A549 (cell line): ENCODE measurements at regions not wholly inside any gene's neighbourhood (a gene's known extent, or its start where the extent isn't known, plus 50 kb on each side); places are given as distances from the start of the nearest gene placed in this dataset.

Experiments used
- ATAC-seq, 2 experiments: fragments of 200-7000 bp in 1 of 2; fragments of >200 bp in 1 of 2; cut with Nextera tagmentation in 1 of 2; cut with Tn5 transposase in 1 of 2; 3 replicates each; pipeline versions ENCODE4 v1.8.0 to v1.9.1; 2018 to 2020; ENCODE audit warnings: mild to moderate bottlenecking in 1 of 2, moderate library complexity in 1 of 2
- CTCF ChIA-PET: fragments of 300-600 bp; sonication (Branson Sonifier 250); formaldehyde crosslinking; extraction: SDS; loops from one replicate; lab custom pipeline; 2021; ENCODE audit warnings: antibody characterized with exemption, inconsistent platforms; lab: Yijun Ruan, JAX
- POLR2A ChIA-PET: fragments of 350-600 bp; formaldehyde crosslinking; extraction: SDS; loops from one replicate; lab custom pipeline; 2021; ENCODE audit warnings: antibody characterized with exemption, inconsistent platforms; lab: Yijun Ruan, JAX
- DNase-seq, 2 experiments: peaks; one replicate each; pipeline versions ENCODE4 v3.0.0 to v3.0.0-alpha.2; 2011 to 2016; ENCODE audit warnings: low read depth in 1 of 2, low spot score in 1 of 2
- FAIRE-seq: peaks from 2 replicates; lab custom pipeline; 2011; peaks lifted over from hg19 to GRCh38; lab: Jason Lieb, UNC
- H3K27ac ChIP-seq, 2 experiments: fragments of >200 bp; sonication (Bioruptor Twin); formaldehyde crosslinking; 3 replicates each; pipeline ENCODE4 v1.5.1; 2016 to 2017
- H3K4me1 ChIP-seq: fragments of >200 bp; sonication (Bioruptor Twin); formaldehyde crosslinking; 3 replicates; pipeline ENCODE4 v1.6.1; 2016
- H3K4me2 ChIP-seq: fragments of >200 bp; sonication (Bioruptor Twin); formaldehyde crosslinking; 3 replicates; pipeline ENCODE4 v1.6.1; 2016
- H3K4me3 ChIP-seq: fragments of >200 bp; sonication (Bioruptor Twin); formaldehyde crosslinking; 3 replicates; pipeline ENCODE4 v1.5.1; 2016
- H3K9me3 ChIP-seq: fragments of >200 bp; sonication (Bioruptor Twin); formaldehyde crosslinking; 3 replicates; pipeline ENCODE4 v1.6.1; 2016
- CHD2 ChIP-seq: fragments of 150-350 bp; IDR thresholded peaks from 2 replicates; pipeline ENCODE4 v1.6.1; 2014; ENCODE audit warnings: low read length; ENCODE audit not compliant: partially characterized antibody
- EHF ChIP-seq: fragments of 250-450 bp; sonication (Bioruptor Pico); IDR thresholded peaks from 2 replicates; pipeline ENCODE4 v1.5.0; 2020; ENCODE audit warnings: mild to moderate bottlenecking
- ESRRA ChIP-seq: fragments of 150-350 bp; IDR thresholded peaks from 2 replicates; pipeline ENCODE4 v1.6.1; 2014; ENCODE audit warnings: mild to moderate bottlenecking, low read length, borderline replicate concordance
- FOSB ChIP-seq: fragments of 250-450 bp; sonication (Bioruptor Pico); IDR thresholded peaks from 2 replicates; pipeline ENCODE4 v1.5.0; 2020; ENCODE audit warnings: mild to moderate bottlenecking, moderate library complexity
- HEYL ChIP-seq: fragments of 250-450 bp; sonication (Bioruptor Pico); IDR thresholded peaks from 2 replicates; pipeline ENCODE4 v1.8.0; 2021; ENCODE audit warnings: mild to moderate bottlenecking, moderate library complexity
- HOXB5 ChIP-seq: fragments of 250-450 bp; sonication (Bioruptor Pico); IDR thresholded peaks from 2 replicates; pipeline ENCODE4 v1.5.0; 2020; ENCODE audit warnings: mild to moderate bottlenecking, moderate library complexity
- NPAS2 ChIP-seq: fragments of 250-450 bp; sonication (Bioruptor Pico); IDR thresholded peaks from 2 replicates; pipeline ENCODE4 v1.8.0; 2022; ENCODE audit warnings: mild to moderate bottlenecking, moderate library complexity, borderline replicate concordance
- POLR2A ChIP-seq: IDR thresholded peaks from 2 replicates; pipeline ENCODE4 v1.6.1; 2012; ENCODE audit warnings: mild to moderate bottlenecking, low read length
- POLR2AphosphoS2 ChIP-seq: conservative IDR thresholded peaks from 2 replicates; pipeline ENCODE4 v1.6.1; 2012; ENCODE audit warnings: low read length, improper control_type of control experiment, inconsistent platforms
- RNF2 ChIP-seq: fragments of 200-600 bp; sonication (generic); IDR thresholded peaks from 2 replicates; pipeline ENCODE4 v1.6.1; 2016; ENCODE audit warnings: low read depth, mild to moderate bottlenecking, antibody characterized with exemption, moderate library complexity, borderline replicate concordance
- SMC3 ChIP-seq: fragments of >200 bp; sonication (Bioruptor Twin); formaldehyde crosslinking; IDR thresholded peaks from 3 replicates; pipeline ENCODE4 v1.6.1; 2018; ENCODE audit warnings: inconsistent platforms
- SREBF2 ChIP-seq: fragments of 450-650 bp; IDR thresholded peaks from 2 replicates; pipeline ENCODE4 v1.6.1; 2014; ENCODE audit warnings: mild to moderate bottlenecking, moderate library complexity
- TFCP2L1 ChIP-seq: fragments of 250-450 bp; sonication (Bioruptor Pico); IDR thresholded peaks from 2 replicates; pipeline ENCODE4 v1.5.0; 2021; ENCODE audit warnings: mild to moderate bottlenecking
- WGBS: methylation state at CpG from one replicate; pipeline ENCODE4 v1.1.6; 2017; ENCODE audit errors: missing lambda C conversion rate; 5-methylcytosine and 5-hydroxymethylcytosine counted together
- TF ChIP-seq, protein P1 (sequence below): IDR thresholded peaks from 2 replicates; pipeline ENCODE4 v1.6.1; 2012; ENCODE audit warnings: low read depth, borderline replicate concordance
- TF ChIP-seq, protein P2 (sequence below): fragments of >200 bp; sonication (Bioruptor Twin); formaldehyde crosslinking; IDR thresholded peaks from 2 replicates; pipeline ENCODE4 v1.6.1; 2016
- TF ChIP-seq, protein P3 (sequence below): fragments of >200 bp; sonication (Bioruptor Twin); formaldehyde crosslinking; IDR thresholded peaks from 3 replicates; pipeline ENCODE4 v1.6.1; 2016
- TF ChIP-seq, protein P4 (sequence below): fragments of 250-450 bp; sonication (Bioruptor Pico); IDR thresholded peaks from 2 replicates; pipeline ENCODE4 v1.5.0; 2021; ENCODE audit warnings: mild to moderate bottlenecking, moderate library complexity, borderline replicate concordance
- TF ChIP-seq, protein P5 (sequence below): IDR thresholded peaks from 2 replicates; pipeline ENCODE4 v1.6.1; 2012
- TF ChIP-seq, protein P6 (sequence below): fragments of >200 bp; sonication (Bioruptor Twin); formaldehyde crosslinking; IDR thresholded peaks from 3 replicates; pipeline ENCODE4 v1.5.1; 2016
- TF ChIP-seq, protein P7 (sequence below): fragments of 150-350 bp; IDR thresholded peaks from 2 replicates; pipeline ENCODE4 v1.6.1; 2014; ENCODE audit warnings: low read depth, mild to moderate bottlenecking, low read length

DNA sequence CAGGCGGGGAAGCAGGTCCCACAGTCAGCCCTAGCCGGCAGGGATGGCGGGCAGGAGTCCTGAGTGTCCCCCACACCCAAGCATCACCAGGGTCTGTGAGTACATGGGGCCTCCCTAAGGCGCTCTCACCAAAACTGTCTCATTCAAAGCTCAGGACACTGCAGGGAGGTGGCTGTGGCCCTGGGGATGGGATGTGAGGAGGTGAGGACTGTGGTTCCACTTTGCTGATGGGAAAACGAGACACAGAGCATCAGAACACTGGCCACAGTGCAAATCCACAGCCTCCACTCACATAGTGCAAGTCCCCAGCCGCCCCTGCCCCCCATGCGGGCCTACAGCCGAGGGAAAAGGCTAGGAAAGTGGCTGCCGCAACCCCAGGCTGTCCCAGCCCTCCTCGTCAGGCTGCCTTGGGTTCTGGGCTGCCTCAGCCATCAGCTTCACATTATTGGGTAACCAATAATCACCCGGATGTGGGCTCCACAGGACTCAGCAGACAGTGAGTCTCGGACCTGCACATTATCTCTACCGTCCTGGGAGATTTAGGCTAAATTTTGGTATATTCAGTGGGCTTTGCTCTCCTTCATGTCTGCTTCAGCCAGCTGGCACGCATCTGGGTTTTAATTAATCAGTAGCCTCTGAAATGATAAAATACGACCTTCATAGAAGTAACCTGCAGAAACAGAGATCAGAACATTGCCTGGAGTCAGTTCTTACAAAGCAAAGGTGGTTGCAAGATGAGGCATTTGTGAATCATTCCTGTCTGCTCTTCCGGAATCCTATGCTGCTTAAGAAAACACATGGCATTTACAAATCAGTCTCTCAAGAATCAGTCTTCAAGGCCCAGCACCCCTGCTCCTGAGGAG, 77.0 kb downstream of the SOX1 start:
- H3K27ac ChIP-seq: no peak overlapping the region
- H3K4me3 ChIP-seq: no peak overlapping the region
- TF ChIP-seq RNF2 (no peak), CHD2 (no peak)
- TF ChIP-seq, all 56 proteins: peak for 0
- POLR2A ChIA-PET: no interaction called here
- Histone ChIP-seq H3K9me3 (no peaks in the 10 kb centered on the region), H3K4me1 (no peaks in the 10 kb centered on the region), H3K4me2 (no peak overlapping the region)
- 24% methylated on average over 8 of the region's 16 CpGs for WGBS
- DNase-seq: no peak
- no peak for FAIRE-seq
- CTCF ChIA-PET: no interaction called here
- no peak; a peak in 1 of 6 replicates for ATAC-seq

DNA sequence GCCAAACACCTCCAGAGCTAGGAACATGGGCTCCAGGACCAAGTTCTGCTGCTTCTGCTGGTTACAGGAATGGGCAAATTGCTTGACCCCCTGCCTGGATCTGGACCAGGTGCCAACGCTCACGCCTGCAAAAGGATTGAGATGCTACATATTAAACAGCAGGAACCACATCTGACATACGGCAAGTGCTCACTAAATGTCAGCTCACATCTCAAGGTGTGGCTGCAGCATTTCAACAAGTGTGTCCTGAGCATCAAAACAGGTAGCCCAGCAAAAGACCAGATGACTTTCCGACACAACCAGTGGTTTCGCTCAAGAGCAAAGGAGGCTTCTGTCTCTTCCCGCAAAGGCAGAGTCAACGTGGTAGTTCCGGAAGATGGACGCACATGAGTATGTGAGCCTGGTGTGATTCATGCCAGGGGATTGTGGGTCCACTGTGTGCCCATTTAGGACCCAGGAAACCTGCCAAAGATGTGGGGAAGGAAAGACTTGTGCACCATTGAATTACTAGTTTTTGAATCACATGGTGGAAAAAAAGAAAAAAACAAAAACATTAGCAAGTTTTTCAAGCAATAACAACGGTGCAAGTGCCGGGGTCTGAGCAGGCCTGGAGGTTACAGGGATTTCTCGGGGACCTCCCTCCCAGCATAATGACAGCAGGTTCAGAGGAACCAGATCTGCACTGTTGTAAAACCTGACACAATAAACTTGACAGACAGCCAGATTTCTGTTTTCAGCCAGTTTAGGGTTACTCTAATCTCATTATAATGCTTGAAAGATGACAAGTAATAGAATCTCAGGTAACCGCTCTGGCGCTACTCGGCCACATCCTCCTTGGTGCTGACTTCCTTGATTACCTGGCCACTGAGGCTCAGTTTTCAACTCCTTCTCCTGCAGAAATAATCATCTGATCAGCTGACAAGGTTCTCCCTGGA, 77.9 kb downstream of the SOX1 start:
- WGBS: 48% methylated on average over 12 of the region's 15 CpGs
- FAIRE-seq: no peak
- H3K4me2 ChIP-seq: no peak overlapping the region
- CTCF ChIA-PET: no interaction called here
- no peak for TF ChIP-seq EHF (CRISPR knock-in tag)
- no peak for TF ChIP-seq HOXB5 (CRISPR knock-in tag)
- TF ChIP-seq, protein P1, sequence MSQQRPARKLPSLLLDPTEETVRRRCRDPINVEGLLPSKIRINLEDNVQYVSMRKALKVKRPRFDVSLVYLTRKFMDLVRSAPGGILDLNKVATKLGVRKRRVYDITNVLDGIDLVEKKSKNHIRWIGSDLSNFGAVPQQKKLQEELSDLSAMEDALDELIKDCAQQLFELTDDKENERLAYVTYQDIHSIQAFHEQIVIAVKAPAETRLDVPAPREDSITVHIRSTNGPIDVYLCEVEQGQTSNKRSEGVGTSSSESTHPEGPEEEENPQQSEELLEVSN: no peak
- no peak for TF ChIP-seq TFCP2L1 (CRISPR knock-in tag)
- no peak for TF ChIP-seq NPAS2 (CRISPR knock-in tag)
- TF ChIP-seq POLR2A: no peak
- TF ChIP-seq, protein P2, sequence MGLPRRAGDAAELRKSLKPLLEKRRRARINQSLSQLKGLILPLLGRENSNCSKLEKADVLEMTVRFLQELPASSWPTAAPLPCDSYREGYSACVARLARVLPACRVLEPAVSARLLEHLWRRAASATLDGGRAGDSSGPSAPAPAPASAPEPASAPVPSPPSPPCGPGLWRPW: no peak
- TF ChIP-seq, protein P3, sequence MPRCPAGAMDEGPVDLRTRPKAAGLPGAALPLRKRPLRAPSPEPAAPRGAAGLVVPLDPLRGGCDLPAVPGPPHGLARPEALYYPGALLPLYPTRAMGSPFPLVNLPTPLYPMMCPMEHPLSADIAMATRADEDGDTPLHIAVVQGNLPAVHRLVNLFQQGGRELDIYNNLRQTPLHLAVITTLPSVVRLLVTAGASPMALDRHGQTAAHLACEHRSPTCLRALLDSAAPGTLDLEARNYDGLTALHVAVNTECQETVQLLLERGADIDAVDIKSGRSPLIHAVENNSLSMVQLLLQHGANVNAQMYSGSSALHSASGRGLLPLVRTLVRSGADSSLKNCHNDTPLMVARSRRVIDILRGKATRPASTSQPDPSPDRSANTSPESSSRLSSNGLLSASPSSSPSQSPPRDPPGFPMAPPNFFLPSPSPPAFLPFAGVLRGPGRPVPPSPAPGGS: no peak
- TF ChIP-seq, protein P4, sequence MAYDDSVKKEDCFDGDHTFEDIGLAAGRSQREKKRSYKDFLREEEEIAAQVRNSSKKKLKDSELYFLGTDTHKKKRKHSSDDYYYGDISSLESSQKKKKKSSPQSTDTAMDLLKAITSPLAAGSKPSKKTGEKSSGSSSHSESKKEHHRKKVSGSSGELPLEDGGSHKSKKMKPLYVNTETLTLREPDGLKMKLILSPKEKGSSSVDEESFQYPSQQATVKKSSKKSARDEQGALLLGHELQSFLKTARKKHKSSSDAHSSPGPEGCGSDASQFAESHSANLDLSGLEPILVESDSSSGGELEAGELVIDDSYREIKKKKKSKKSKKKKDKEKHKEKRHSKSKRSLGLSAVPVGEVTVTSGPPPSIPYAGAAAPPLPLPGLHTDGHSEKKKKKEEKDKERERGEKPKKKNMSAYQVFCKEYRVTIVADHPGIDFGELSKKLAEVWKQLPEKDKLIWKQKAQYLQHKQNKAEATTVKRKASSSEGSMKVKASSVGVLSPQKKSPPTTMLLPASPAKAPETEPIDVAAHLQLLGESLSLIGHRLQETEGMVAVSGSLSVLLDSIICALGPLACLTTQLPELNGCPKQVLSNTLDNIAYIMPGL: no peak
- TF ChIP-seq SMC3: no peak
- TF ChIP-seq, all 56 proteins: peak for 0
- ATAC-seq: no peak
- DNase-seq: no peak
- no peak overlapping the region for H3K4me3 ChIP-seq
- POLR2A ChIA-PET: no interaction called here
- no peaks in the 10 kb centered on the region for H3K4me1 ChIP-seq
- H3K9me3 ChIP-seq: no peaks in the 10 kb centered on the region
- H3K27ac ChIP-seq: no peak overlapping the region

DNA sequence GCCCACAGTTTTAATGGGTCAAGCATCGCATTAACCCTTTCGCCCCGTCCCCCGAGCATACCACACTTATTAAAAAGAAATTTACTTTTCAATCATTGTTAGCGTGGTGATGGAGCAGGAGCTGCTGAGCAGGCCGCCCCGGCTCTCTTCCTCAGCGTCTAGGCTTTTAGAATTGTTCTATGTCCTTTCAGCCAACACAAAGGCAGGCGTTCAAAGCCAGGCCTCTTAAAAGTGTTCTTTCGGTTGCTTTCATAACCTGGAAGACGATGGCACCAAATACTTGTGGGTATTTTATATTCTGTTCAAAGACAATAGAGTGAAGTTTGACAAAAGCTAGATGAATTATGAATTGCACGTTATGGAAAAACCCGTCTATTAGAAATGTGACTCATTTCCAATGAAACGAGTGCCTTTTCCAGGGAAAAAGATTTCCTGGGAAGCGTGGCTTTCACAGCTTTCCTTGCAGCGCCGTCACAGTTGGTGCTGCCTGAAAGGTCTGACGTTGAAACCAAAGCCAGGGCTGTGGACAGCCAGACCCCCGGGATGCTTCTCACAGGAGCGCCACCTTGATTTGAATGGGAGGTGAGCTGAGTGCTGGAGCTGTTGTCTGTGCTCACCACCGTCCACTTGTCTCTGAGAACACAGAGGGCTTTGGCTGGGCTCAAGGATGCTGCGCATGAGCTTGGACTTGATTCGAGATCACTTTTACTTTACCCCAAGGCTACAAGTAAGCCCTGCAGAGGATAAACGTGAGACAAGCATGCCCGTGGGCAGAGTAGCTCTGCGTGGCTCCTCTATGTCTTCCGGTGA, 78.8 kb downstream of the SOX1 start:
- ATAC-seq (no peak), FAIRE-seq (no peak), DNase-seq (no peak)
- no peak overlapping the region for H3K27ac ChIP-seq
- no peaks in the 10 kb centered on the region for H3K9me3 ChIP-seq
- no peak overlapping the region for H3K4me3 ChIP-seq
- WGBS: 49% methylated on average over 21 of the region's 27 CpGs
- H3K4me1 ChIP-seq: no peaks in the 10 kb centered on the region
- POLR2A ChIA-PET: no interaction called here
- CTCF ChIA-PET: no interaction called here
- no peak overlapping the region for H3K4me2 ChIP-seq
- TF ChIP-seq POLR2AphosphoS2 (no peak), FOSB (CRISPR knock-in tag) (no peak), HEYL (CRISPR knock-in tag) (no peak), SREBF2 (no peak), ESRRA (no peak), EHF (CRISPR knock-in tag) (no peak)
- TF ChIP-seq, protein P3: no peak
- TF ChIP-seq, protein P5, sequence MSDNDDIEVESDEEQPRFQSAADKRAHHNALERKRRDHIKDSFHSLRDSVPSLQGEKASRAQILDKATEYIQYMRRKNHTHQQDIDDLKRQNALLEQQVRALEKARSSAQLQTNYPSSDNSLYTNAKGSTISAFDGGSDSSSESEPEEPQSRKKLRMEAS: no peak
- TF ChIP-seq, protein P6, sequence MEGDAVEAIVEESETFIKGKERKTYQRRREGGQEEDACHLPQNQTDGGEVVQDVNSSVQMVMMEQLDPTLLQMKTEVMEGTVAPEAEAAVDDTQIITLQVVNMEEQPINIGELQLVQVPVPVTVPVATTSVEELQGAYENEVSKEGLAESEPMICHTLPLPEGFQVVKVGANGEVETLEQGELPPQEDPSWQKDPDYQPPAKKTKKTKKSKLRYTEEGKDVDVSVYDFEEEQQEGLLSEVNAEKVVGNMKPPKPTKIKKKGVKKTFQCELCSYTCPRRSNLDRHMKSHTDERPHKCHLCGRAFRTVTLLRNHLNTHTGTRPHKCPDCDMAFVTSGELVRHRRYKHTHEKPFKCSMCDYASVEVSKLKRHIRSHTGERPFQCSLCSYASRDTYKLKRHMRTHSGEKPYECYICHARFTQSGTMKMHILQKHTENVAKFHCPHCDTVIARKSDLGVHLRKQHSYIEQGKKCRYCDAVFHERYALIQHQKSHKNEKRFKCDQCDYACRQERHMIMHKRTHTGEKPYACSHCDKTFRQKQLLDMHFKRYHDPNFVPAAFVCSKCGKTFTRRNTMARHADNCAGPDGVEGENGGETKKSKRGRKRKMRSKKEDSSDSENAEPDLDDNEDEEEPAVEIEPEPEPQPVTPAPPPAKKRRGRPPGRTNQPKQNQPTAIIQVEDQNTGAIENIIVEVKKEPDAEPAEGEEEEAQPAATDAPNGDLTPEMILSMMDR: no peak
- TF ChIP-seq, protein P7, sequence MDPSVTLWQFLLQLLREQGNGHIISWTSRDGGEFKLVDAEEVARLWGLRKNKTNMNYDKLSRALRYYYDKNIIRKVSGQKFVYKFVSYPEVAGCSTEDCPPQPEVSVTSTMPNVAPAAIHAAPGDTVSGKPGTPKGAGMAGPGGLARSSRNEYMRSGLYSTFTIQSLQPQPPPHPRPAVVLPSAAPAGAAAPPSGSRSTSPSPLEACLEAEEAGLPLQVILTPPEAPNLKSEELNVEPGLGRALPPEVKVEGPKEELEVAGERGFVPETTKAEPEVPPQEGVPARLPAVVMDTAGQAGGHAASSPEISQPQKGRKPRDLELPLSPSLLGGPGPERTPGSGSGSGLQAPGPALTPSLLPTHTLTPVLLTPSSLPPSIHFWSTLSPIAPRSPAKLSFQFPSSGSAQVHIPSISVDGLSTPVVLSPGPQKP: no peak
